ENCODE measurements at regions not wholly inside any gene's neighbourhood (a gene's known extent, or its start where the extent isn't known, plus 50 kb on each side); places are given as distances from the start of the nearest gene placed in this dataset.

DNA sequence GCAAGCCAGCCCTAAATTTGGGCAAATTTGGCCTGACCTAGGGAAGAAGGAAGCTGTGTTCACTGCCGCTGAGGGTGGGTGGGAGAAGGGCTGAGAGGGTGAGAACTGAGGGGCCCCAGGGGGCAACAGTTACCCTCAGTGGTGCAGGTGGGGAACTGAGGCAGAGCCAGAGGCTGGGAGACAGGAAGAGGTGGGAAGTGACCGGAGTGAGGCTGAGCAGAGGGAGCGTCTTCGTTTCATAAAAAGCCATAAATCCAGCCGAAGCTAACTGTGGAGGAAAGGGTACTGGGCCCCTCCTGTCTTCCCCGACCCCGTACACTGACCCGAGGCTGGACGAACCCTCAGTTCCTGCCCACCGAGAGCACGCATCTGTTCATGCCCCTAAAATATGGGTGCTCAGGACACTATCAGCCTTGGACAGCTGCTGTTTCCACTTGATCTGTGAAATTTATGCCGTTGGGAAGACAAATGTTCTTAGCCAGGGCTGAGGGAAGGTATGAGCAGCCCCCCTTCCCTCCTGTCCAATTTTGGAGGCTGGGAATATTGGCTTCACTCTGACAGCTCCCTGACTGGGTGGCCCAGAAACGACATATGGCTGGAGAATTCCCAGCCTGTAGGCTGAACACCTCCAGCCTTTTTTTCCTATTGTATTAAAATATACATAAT, 116.5 kb downstream of the KIF26A start:
- TF ChIP-seq CTBP1 (IDR thresholded peaks at IDR 0.05; ENCODE audit: borderline replicate concordance) (no peak), NFRKB (IDR thresholded peaks at IDR 0.05) (no peak), ZNF384 (IDR thresholded peaks at IDR 0.05) (no peak)
- POLR2A ChIA-PET: no interaction called here
- CTCF ChIA-PET: no interaction called here
- no peak for DNase-seq (ENCODE audit: extremely low spot score)

DNA sequence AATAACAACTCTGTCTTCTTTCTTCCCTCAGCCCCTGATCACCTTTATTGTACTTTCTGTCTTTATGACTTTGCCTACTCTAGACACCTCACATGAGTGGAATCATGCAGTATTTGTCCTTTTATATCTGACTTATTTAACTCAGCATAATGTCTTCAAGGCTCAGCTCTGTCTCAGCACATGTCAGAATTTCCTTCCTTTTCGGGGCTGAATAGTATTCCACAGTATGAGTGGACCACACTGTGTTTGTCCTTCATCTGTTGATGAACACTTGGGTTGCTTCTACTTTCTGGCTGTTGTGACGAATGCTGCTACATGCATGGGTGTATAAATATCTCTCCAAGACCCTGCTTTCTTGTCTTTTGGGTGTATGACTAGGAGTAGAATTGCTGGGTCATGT, 117.6 kb downstream of the KIF26A start:
- no peak for DNase-seq (ENCODE audit: extremely low spot score)
- POLR2A ChIA-PET: no interaction called here
- CTCF ChIA-PET: no interaction called here
- TF ChIP-seq HDGF (IDR thresholded peaks at IDR 0.05; ENCODE audit: borderline replicate concordance) (no peak), FOXM1 (IDR thresholded peaks at IDR 0.05; ENCODE audit: borderline replicate concordance) (no peak), NFRKB (IDR thresholded peaks at IDR 0.05) (no peak), L3MBTL2 (conservative IDR thresholded peaks at IDR 0.05) (no peak), SP1 (IDR thresholded peaks at IDR 0.05) (no peak), CTBP1 (IDR thresholded peaks at IDR 0.05; ENCODE audit: borderline replicate concordance) (no peak), ARNT (IDR thresholded peaks at IDR 0.05) (no peak), FOXK2 (IDR thresholded peaks at IDR 0.05) (no peak), FOXA1 (IDR thresholded peaks at IDR 0.05) (no peak), LEF1 (IDR thresholded peaks at IDR 0.05; ENCODE audit: borderline replicate concordance) (no peak), BHLHE40 (IDR thresholded peaks at IDR 0.05; ENCODE audit: borderline replicate concordance) (no peak), ZNF384 (IDR thresholded peaks at IDR 0.05) (no peak), SUZ12 (IDR thresholded peaks at IDR 0.05) (no peak), TARDBP (IDR thresholded peaks at IDR 0.05) (no peak), ELF4 (IDR thresholded peaks at IDR 0.05) (no peak)
- TF ChIP-seq, protein P1, sequence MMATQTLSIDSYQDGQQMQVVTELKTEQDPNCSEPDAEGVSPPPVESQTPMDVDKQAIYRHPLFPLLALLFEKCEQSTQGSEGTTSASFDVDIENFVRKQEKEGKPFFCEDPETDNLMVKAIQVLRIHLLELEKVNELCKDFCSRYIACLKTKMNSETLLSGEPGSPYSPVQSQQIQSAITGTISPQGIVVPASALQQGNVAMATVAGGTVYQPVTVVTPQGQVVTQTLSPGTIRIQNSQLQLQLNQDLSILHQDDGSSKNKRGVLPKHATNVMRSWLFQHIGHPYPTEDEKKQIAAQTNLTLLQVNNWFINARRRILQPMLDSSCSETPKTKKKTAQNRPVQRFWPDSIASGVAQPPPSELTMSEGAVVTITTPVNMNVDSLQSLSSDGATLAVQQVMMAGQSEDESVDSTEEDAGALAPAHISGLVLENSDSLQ (IDR thresholded peaks at IDR 0.05): no peak

DNA sequence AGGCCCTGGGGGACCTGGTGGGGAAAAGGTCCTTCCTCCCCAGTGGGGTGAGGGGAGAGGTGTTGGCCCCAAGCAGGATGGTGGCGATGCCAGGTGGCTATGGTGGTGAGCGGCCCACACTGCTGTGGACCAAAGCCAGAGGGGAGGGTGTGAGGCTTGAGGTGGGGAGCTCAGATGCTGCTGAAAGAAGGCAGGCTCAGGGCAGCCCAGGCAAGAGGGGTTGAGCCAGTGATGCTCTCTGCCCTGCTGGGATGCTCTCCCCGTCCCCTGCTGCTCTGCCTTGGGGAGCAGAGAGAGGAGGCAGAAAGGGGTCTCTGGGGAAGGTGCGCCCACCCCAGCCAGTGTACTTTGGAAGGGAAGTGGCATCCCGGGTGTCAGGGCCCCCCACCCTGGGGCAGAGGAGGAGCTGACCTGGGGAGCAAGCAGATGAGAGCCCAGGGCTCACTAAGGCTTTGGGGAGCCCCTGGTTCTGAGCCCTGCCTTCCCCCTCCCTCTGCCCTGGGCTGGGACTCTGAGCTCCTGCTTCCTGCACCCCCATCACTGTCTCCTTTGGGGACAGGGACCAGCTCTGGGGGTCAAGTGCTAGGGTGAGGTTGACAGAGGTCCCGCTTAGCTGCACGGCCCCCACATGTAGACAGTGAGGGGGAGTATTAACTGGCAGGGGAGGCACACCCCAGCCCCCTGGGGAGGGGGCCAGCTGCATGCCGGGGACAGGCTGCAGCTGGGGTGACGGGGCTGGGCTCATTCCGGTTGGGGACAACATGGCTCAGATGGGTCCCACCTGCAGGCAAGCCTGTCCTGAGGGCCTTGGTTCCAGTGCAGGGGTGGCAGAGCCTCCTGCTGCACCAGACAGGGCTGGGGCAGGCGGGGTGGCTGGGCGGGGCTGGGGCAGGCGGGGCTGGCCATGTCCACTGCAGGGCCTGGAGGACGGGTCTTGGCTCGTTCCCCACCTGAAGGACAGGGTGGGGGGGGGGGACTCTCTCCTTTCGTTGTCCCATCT, 124.4 kb downstream of the KIF26A start:
- POLR2A ChIA-PET: no interaction called here
- DNase-seq (ENCODE audit: extremely low spot score): no peak
- no peak for TF ChIP-seq FOXK2 (IDR thresholded peaks at IDR 0.05)
- TF ChIP-seq ELF4 (IDR thresholded peaks at IDR 0.05): no peak
- no peak for TF ChIP-seq TARDBP (IDR thresholded peaks at IDR 0.05)
- TF ChIP-seq SP1 (IDR thresholded peaks at IDR 0.05): no peak
- CTCF ChIA-PET: interaction anchor here (1.0 kb wide), 1 partner anchor 39 kb away, joined by 3 read pairs; no protein-coding TSS in a partner anchor

DNA sequence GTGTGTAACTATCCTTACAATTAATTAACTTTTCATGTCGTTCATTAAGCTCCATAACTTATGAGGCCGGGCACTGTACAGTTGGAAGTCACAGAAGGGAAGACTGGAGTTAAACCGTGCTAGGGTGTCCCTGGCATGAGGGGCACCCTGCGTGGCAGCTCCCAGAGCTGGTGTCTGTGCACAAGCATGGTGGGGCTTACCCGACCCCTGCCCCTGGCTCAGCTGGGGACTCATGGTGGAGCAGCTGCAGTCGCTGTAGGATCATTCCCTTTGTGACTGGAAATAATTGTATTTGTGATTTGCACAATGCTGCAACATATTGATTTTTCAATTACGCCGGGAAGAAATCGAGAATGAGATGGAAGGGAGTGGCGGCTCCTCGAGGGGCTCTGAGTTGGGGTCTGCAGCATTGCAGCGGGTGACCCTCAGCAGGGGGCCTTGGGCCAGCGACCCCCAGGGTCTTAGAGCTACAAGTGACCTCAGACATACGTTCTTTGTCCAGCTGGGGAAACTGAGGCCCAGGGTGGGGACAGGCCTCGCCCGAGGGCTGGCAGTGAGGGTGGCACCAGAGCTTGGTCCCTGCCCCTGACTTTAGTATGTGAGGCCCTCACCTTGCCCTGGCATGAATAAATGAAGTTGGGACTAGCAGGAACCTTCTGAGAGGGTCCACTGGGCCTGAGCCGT, 125.4 kb downstream of the KIF26A start:
- ChIA-PET CTCF (interaction anchor here (1.0 kb wide), 1 partner anchor 40 kb away, joined by 3 read pairs; no protein-coding TSS in a partner anchor), POLR2A (no interaction called here)
- DNase-seq (ENCODE audit: extremely low spot score): no peak
- TF ChIP-seq ARNT (IDR thresholded peaks at IDR 0.05): no peak
- TF ChIP-seq CTBP1 (IDR thresholded peaks at IDR 0.05; ENCODE audit: borderline replicate concordance): no peak
- TF ChIP-seq BHLHE40 (IDR thresholded peaks at IDR 0.05; ENCODE audit: borderline replicate concordance): no peak
- no peak for TF ChIP-seq NFRKB (IDR thresholded peaks at IDR 0.05)
- no peak for TF ChIP-seq FOXM1 (IDR thresholded peaks at IDR 0.05; ENCODE audit: borderline replicate concordance)
- TF ChIP-seq SP1 (IDR thresholded peaks at IDR 0.05): no peak
- TF ChIP-seq LEF1 (IDR thresholded peaks at IDR 0.05; ENCODE audit: borderline replicate concordance): no peak
- TF ChIP-seq, protein P1 (IDR thresholded peaks at IDR 0.05): no peak
- TF ChIP-seq FOXK2 (IDR thresholded peaks at IDR 0.05): no peak
- TF ChIP-seq TARDBP (IDR thresholded peaks at IDR 0.05): no peak
- no peak for TF ChIP-seq ZNF384 (IDR thresholded peaks at IDR 0.05)
- TF ChIP-seq SUZ12 (IDR thresholded peaks at IDR 0.05): no peak
- no peak for TF ChIP-seq ELF4 (IDR thresholded peaks at IDR 0.05)
- no peak for TF ChIP-seq HDGF (IDR thresholded peaks at IDR 0.05; ENCODE audit: borderline replicate concordance)
- no peak for TF ChIP-seq FOXA1 (IDR thresholded peaks at IDR 0.05)
- no peak for TF ChIP-seq L3MBTL2 (conservative IDR thresholded peaks at IDR 0.05)

DNA sequence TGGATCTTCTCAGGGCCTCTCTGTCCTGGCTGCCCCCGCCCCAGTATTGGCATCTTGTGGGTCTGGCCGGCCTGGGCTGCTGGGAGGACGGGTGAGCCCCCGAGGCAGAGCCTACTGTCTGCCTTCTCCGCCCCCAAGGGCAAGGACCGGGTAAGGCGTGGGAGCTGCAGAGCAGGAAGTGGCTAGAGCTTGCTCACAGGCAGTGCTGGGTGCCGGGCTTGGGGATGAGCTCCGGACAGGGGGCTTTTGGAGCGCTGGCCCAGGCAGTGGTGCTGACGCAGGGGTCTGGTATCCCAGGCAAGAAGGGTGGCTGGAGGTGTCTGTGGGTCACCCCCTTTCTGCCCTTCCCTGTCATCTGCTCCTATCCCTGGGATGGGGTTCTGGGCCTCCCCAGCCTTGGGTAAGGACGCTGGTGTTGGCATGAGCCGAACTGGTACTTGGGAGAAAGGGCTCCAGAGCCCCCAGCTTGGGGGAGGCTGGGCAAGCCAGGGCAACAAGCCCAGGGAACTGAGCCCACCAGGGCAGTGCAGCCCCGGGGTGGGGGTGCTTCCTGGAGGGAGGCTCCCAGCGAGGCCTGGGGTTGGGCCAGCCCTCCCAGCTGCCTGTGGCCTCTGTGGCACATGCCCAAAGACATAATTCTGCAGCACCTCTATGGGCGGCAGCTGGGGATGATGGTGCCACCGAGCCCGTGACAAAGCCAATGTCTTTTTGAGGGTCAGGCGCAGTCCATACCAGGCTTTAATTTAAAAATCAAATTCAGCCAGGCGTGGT, 126.3 kb downstream of the KIF26A start:
- ChIA-PET POLR2A (no interaction called here), CTCF (no interaction called here)
- TF ChIP-seq LEF1 (IDR thresholded peaks at IDR 0.05; ENCODE audit: borderline replicate concordance) (no peak), NFRKB (IDR thresholded peaks at IDR 0.05) (no peak), FOXK2 (IDR thresholded peaks at IDR 0.05) (no peak), L3MBTL2 (conservative IDR thresholded peaks at IDR 0.05) (no peak), HDGF (IDR thresholded peaks at IDR 0.05; ENCODE audit: borderline replicate concordance) (no peak), ARNT (IDR thresholded peaks at IDR 0.05) (no peak), ZNF384 (IDR thresholded peaks at IDR 0.05) (no peak), ELF4 (IDR thresholded peaks at IDR 0.05) (no peak)
- DNase-seq (ENCODE audit: extremely low spot score): no peak

Data from HEK293T (cell line).